Esophagus muscularis mucosa (tissue), 4 donors: ENCODE measurements at regions not wholly inside any gene's neighbourhood (a gene's known extent, or its start where the extent isn't known, plus 50 kb on each side); places are given as distances from the start of the nearest gene placed in this dataset.

Experiments used
- CTCF ChIP-seq, 3 experiments: fragments of 200-600 bp in 2 of 3; fragments of 450-650 bp in 1 of 3; sonication (generic) in 2 of 3; IDR thresholded peaks; one replicate each; pipeline ENCODE4 v1.5.1; 2017 to 2019; ENCODE audit warnings: antibody characterized with exemption in 3 of 3, mild to moderate bottlenecking in 2 of 3, moderate library complexity in 1 of 3
- EP300 ChIP-seq: sonication (generic); formaldehyde crosslinking; IDR thresholded peaks from one replicate; pipeline ENCODE4 v1.6.1; 2017; ENCODE audit warnings: antibody characterized with exemption
- POLR2A ChIP-seq: fragments of 450-650 bp; IDR thresholded peaks from one replicate; pipeline ENCODE4 v1.6.1; 2017; ENCODE audit warnings: antibody characterized with exemption, moderate library complexity, mild to moderate bottlenecking, low read depth

- TF ChIP-seq CTCF (IDR thresholded peaks at IDR 0.05): no peak
- TF ChIP-seq EP300: no peak
- no peak for TF ChIP-seq POLR2A
Observed at GRCh38 chrX:20989361-20989760, 384.9 kb upstream of the CNKSR2 start.
